Stimulated activated CD8-positive, alpha-beta memory T cell treated with anti-CD3 and anti-CD28 coated beads, Interleukin-2, amount 100 ng/mL, for 48 hours (primary cell): ENCODE measurements at regions not wholly inside any gene's neighbourhood (a gene's known extent, or its start where the extent isn't known, plus 50 kb on each side); places are given as distances from the start of the nearest gene placed in this dataset.
"Not testable (repeated sequence)": the region's sequence is repeated elsewhere in the genome, so short reads cannot be mapped to it uniquely, and the experiment has no call there.

Experiments
- DNase-seq, 2 donors: peaks; one replicate each; pipeline ENCODE4 v3.0.0-alpha.2; 2020; ENCODE audit warnings: low read depth in 2 of 2

GRCh38 chr20:48329676-48330664, 497.8 kb downstream of the PREX1 start:
- DNase-seq, result no peak

- DNase-seq, result no peak
Measured at GRCh38 chr20:48329031-48329615, 498.7 kb downstream of the PREX1 start.

GRCh38 chr20:48327848-48328247, 500.0 kb downstream of the PREX1 start:
- not testable (repeated sequence) for DNase-seq

- no peak for DNase-seq
Measured at GRCh38 chr20:48326868-48327267, 500.9 kb downstream of the PREX1 start.

- DNase-seq, result no peak
Measured at GRCh38 chr20:48326434-48326691, 501.4 kb downstream of the PREX1 start.

GRCh38 chr20:48325656-48326433, 502.0 kb downstream of the PREX1 start:
- DNase-seq, result no peak

GRCh38 chr20:48324744-48325143, 503.1 kb downstream of the PREX1 start:
- no peak for DNase-seq

GRCh38 chr20:48321271-48321670, 506.5 kb downstream of the PREX1 start:
- no peak for DNase-seq

- no peak for DNase-seq
Measured at GRCh38 chr20:48319943-48320584, 507.7 kb downstream of the PREX1 start.

GRCh38 chr20:48317578-48317977, 510.2 kb downstream of the PREX1 start:
- no peak for DNase-seq

GRCh38 chr20:48314925-48315592, 512.7 kb downstream of the PREX1 start:
- DNase-seq, result no peak

GRCh38 chr20:48313324-48313723, 514.5 kb downstream of the PREX1 start:
- no peak for DNase-seq

- DNase-seq, result no peak
Measured at GRCh38 chr20:48311956-48312355, 515.8 kb downstream of the PREX1 start.

- no peak for DNase-seq
Measured at GRCh38 chr20:48310305-48310704, 517.5 kb downstream of the PREX1 start.

GRCh38 chr20:48309293-48309692, 518.5 kb downstream of the PREX1 start:
- no peak for DNase-seq

GRCh38 chr20:48308882-48309281, 518.9 kb downstream of the PREX1 start:
- DNase-seq, result no peak

- DNase-seq, result no peak
Measured at GRCh38 chr20:48308232-48308781, 519.5 kb downstream of the PREX1 start.

- DNase-seq, result no peak
Measured at GRCh38 chr20:48307277-48307676, 520.5 kb downstream of the PREX1 start.

- no peak for DNase-seq
Measured at GRCh38 chr20:48302844-48303542, 517.7 kb upstream of the SULF2 start.

- DNase-seq, result no peak
Measured at GRCh38 chr20:48302149-48302548, 516.9 kb upstream of the SULF2 start.

GRCh38 chr20:48301189-48301588, 515.9 kb upstream of the SULF2 start:
- no peak for DNase-seq
